Liver (tissue), 8 donors: ENCODE measurements at regions not wholly inside any gene's neighbourhood (a gene's known extent, or its start where the extent isn't known, plus 50 kb on each side); places are given as distances from the start of the nearest gene placed in this dataset.

Source experiments
- DNase-seq: peaks from one replicate; pipeline ENCODE4 v3.0.0-alpha.2; 2017; ENCODE audit warnings: low spot score
- H3K27ac ChIP-seq, 2 donors: one replicate each; pipeline ENCODE4 v1.7.0; 2013; ENCODE audit warnings: inconsistent platforms in 2 of 2, low read length in 2 of 2, control low read depth in 1 of 2, low read depth in 1 of 2, mild to moderate bottlenecking in 1 of 2
- H3K27me3 ChIP-seq, 4 donors: one replicate each; pipeline versions ENCODE4 v1.6.1 to v1.7.0; 2013; ENCODE audit warnings: low read length in 3 of 4, inconsistent platforms in 1 of 4, mild to moderate bottlenecking in 1 of 4, moderate library complexity in 1 of 4; ENCODE audit not compliant: control insufficient read depth in 4 of 4, insufficient read depth in 4 of 4
- H3K36me3 ChIP-seq, 4 donors: one replicate each; pipeline versions ENCODE4 v1.6.1 to v1.7.0; 2013; ENCODE audit warnings: low read length in 3 of 4, mild to moderate bottlenecking in 3 of 4, low read depth in 1 of 4, moderate library complexity in 1 of 4; ENCODE audit not compliant: control insufficient read depth in 4 of 4, insufficient read depth in 3 of 4
- H3K4me1 ChIP-seq, 4 donors: one replicate each; pipeline versions ENCODE4 v1.6.1 to v1.7.0; 2013; ENCODE audit warnings: low read length in 3 of 4, mild to moderate bottlenecking in 3 of 4, moderate library complexity in 1 of 4; ENCODE audit not compliant: control insufficient read depth in 4 of 4, insufficient read depth in 4 of 4
- H3K4me3 ChIP-seq, 3 donors: one replicate each; pipeline versions ENCODE4 v1.6.1 to v1.7.0; 2013; ENCODE audit warnings: low read length in 3 of 3, control low read depth in 1 of 3, low read depth in 1 of 3, mild to moderate bottlenecking in 1 of 3
- H3K9ac ChIP-seq, 2 donors: one replicate each; pipeline ENCODE4 v1.7.0; 2013; ENCODE audit warnings: low read length in 2 of 2, mild to moderate bottlenecking in 2 of 2, moderate library complexity in 2 of 2, control low read depth in 1 of 2, low read depth in 1 of 2
- H3K9me3 ChIP-seq, 4 donors: one replicate each; pipeline versions ENCODE4 v1.6.1 to v1.7.0; 2013; ENCODE audit warnings: low read length in 3 of 4; ENCODE audit not compliant: control insufficient read depth in 4 of 4
- ATF3 ChIP-seq: IDR thresholded peaks from 2 replicates; pipeline ENCODE4 v1.6.1; 2016; ENCODE audit warnings: antibody characterized with exemption
- CTCF ChIP-seq: fragments of 150-350 bp; IDR thresholded peaks from 2 replicates; pipeline ENCODE4 v1.5.1; 2017; ENCODE audit warnings: improper control_type of control experiment, low read depth, low read length; ENCODE audit not compliant: missing input control
- EGR1 ChIP-seq, 2 donors: IDR thresholded peaks; 2 replicates each; pipeline ENCODE4 v1.6.1; 2016 to 2018; ENCODE audit warnings: antibody characterized with exemption in 2 of 2, low read depth in 2 of 2
- FOXA1 ChIP-seq: IDR thresholded peaks from 2 replicates; pipeline ENCODE4 v1.6.1; 2016; ENCODE audit warnings: antibody characterized with exemption
- FOXA2 ChIP-seq: IDR thresholded peaks from 2 replicates; pipeline ENCODE4 v1.6.1; 2016; ENCODE audit warnings: antibody characterized with exemption
- GABPA ChIP-seq, 2 donors: IDR thresholded peaks in 1 of 2; conservative IDR thresholded peaks in 1 of 2; 2 replicates each; pipeline ENCODE4 v1.6.1; 2016; ENCODE audit warnings: antibody characterized with exemption in 2 of 2, mild to moderate bottlenecking in 1 of 2, moderate library complexity in 1 of 2
- HNF4A ChIP-seq, 2 donors: conservative IDR thresholded peaks; 2 replicates each; pipeline ENCODE4 v1.6.1; 2016; ENCODE audit warnings: antibody characterized with exemption in 2 of 2, mild to moderate bottlenecking in 2 of 2
- HNF4G ChIP-seq: IDR thresholded peaks from 2 replicates; pipeline ENCODE4 v1.6.1; 2016; ENCODE audit warnings: antibody characterized with exemption
- JUND ChIP-seq, 2 donors: IDR thresholded peaks; 2 replicates each; pipeline ENCODE4 v1.6.1; 2016; ENCODE audit warnings: antibody characterized with exemption in 2 of 2
- MAX ChIP-seq: IDR thresholded peaks from 2 replicates; pipeline ENCODE4 v1.6.1; 2016; ENCODE audit warnings: antibody characterized with exemption
- NR2F2 ChIP-seq: IDR thresholded peaks from 2 replicates; pipeline ENCODE4 v1.6.1; 2016; ENCODE audit warnings: antibody characterized with exemption
- RAD21 ChIP-seq, 2 donors: IDR thresholded peaks; 2 replicates each; pipeline ENCODE4 v1.6.1; 2016; ENCODE audit warnings: antibody characterized with exemption in 2 of 2, mild to moderate bottlenecking in 2 of 2
- REST ChIP-seq: IDR thresholded peaks from 2 replicates; pipeline ENCODE4 v1.6.1; 2016; ENCODE audit warnings: antibody characterized with exemption, mild to moderate bottlenecking
- RXRA ChIP-seq, 2 donors: IDR thresholded peaks; 2 replicates each; pipeline ENCODE4 v1.6.1; 2017 to 2018; ENCODE audit warnings: antibody characterized with exemption in 2 of 2, mild to moderate bottlenecking in 1 of 2
- SP1 ChIP-seq: IDR thresholded peaks from 2 replicates; pipeline ENCODE4 v1.6.1; 2018; ENCODE audit warnings: antibody characterized with exemption, mild to moderate bottlenecking
- TAF1 ChIP-seq: conservative IDR thresholded peaks from 2 replicates; pipeline ENCODE4 v1.6.1; 2016; ENCODE audit warnings: antibody characterized with exemption, mild to moderate bottlenecking
- YY1 ChIP-seq: IDR thresholded peaks from 2 replicates; pipeline ENCODE4 v1.6.1; 2016; ENCODE audit warnings: antibody characterized with exemption, mild to moderate bottlenecking
- ZBTB33 ChIP-seq: IDR thresholded peaks from 2 replicates; pipeline ENCODE4 v1.6.1; 2016; ENCODE audit warnings: antibody characterized with exemption
- WGBS: extraction: QIAGEN DNeasy Blood & Tissue Kit; methylation state at CpG from one replicate; pipeline ENCODE4 v1.1.7; 2013; 5-methylcytosine and 5-hydroxymethylcytosine counted together
- donor health status: healthy.
- donor health status: healthy.
- donor health status: healthy.
- donor health status: healthy.
- donor health status: healthy.

GRCh38 chr15:97196048-97197014 lies 764.2 kb upstream of the ARRDC4 start:
- Histone ChIP-seq H3K9me3 (no peaks in the 10 kb centered on the region), H3K27ac (no peak overlapping the region), H3K4me1 (peaks cover 0 to under 1% (median 0%) of the 10 kb centered on the region in 4 donors), H3K4me3 (no peak overlapping the region), H3K9ac (no peak overlapping the region), H3K36me3 (no peaks in the 10 kb centered on the region), H3K27me3 (peaks cover 0 to 4% (median 0%) of the 10 kb centered on the region in 4 donors)
- 65% methylated on average over 16 of the region's 16 CpGs for WGBS
- TF ChIP-seq REST (no peak), TAF1 (no peak), HNF4A (conservative IDR thresholded peaks at IDR 0.05) (no peak), GABPA (IDR thresholded peaks at IDR 0.05 in 1 of 2, conservative IDR thresholded peaks at IDR 0.05 in 1 of 2) (no peak), HNF4G (no peak), RXRA (IDR thresholded peaks at IDR 0.05) (no peak), ATF3 (no peak), SP1 (no peak), RAD21 (IDR thresholded peaks at IDR 0.05) (no peak), FOXA1 (no peak), ZBTB33 (no peak), FOXA2 (no peak), CTCF (no peak), NR2F2 (no peak), MAX (no peak), JUND (IDR thresholded peaks at IDR 0.05) (no peak), YY1 (no peak), EGR1 (IDR thresholded peaks at IDR 0.05; ENCODE audit: low read depth in 2 of 2) (no peak)
- DNase-seq = no peak
